ENCODE measurements at regions not wholly inside any gene's neighbourhood (a gene's known extent, or its start where the extent isn't known, plus 50 kb on each side); places are given as distances from the start of the nearest gene placed in this dataset.

DNA sequence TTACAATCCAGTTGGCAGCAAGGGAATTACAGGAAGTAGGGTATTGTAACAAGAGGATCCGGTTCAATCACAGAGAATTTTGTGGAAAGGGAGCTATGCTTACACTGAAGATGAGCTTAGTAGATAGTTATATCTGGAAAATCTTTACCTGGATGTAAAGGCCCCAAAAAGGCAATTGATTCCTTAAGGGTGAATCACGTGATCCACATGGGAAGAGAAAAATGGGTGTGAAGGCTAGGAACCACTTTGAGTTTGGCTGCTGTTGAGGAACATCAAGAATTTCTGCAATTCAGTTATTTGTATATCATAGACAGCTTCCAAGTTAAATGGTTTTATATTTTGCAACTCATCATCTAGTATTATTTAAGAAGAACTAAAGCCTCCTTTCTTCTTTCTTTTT is 194.0 kb upstream of the ARHGAP24 start:
- DNase-seq (ENCODE audit: low read depth), result no peak
- TF ChIP-seq, protein P1, sequence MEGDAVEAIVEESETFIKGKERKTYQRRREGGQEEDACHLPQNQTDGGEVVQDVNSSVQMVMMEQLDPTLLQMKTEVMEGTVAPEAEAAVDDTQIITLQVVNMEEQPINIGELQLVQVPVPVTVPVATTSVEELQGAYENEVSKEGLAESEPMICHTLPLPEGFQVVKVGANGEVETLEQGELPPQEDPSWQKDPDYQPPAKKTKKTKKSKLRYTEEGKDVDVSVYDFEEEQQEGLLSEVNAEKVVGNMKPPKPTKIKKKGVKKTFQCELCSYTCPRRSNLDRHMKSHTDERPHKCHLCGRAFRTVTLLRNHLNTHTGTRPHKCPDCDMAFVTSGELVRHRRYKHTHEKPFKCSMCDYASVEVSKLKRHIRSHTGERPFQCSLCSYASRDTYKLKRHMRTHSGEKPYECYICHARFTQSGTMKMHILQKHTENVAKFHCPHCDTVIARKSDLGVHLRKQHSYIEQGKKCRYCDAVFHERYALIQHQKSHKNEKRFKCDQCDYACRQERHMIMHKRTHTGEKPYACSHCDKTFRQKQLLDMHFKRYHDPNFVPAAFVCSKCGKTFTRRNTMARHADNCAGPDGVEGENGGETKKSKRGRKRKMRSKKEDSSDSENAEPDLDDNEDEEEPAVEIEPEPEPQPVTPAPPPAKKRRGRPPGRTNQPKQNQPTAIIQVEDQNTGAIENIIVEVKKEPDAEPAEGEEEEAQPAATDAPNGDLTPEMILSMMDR (IDR thresholded peaks at IDR 0.05; ENCODE audit: insufficient read depth, low read depth, low read length), result no peak
- H3K36me3 ChIP-seq (ENCODE audit: control insufficient read depth, insufficient read depth, low read length), result no peaks in the 10 kb centered on the region
- ChIA-PET CTCF (no interaction called here), POLR2A (no interaction called here)
- H3K27me3 ChIP-seq (ENCODE audit: control insufficient read depth, insufficient read depth, low read length), result no peaks in the 10 kb centered on the region
- no peak overlapping the region for H3K4me3 ChIP-seq (ENCODE audit: low read depth, low read length)

DNA sequence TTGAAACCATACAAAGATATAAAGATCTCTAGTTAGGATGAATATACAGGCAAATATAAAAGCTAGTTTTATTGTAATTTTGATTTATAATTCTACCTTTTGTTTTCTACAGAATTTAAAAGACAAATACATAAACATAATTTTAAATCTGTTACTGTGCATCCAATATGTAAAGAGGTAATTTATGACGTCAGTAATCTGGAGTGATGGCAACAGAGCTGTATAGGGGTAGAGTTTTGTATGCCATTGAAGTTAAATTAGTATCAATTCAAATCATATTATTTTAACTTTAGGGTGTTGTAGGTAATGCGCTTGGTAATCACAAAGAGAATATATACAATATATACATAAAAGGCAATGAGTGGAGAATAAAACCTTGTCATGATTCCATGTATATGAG is 183.7 kb upstream of the ARHGAP24 start:
- TF ChIP-seq, protein P1 (IDR thresholded peaks at IDR 0.05; ENCODE audit: insufficient read depth, low read depth, low read length), result no peak
- H3K27me3 ChIP-seq (ENCODE audit: control insufficient read depth, insufficient read depth, low read length), result no peaks in the 10 kb centered on the region
- POLR2A ChIA-PET, result no interaction called here

DNA sequence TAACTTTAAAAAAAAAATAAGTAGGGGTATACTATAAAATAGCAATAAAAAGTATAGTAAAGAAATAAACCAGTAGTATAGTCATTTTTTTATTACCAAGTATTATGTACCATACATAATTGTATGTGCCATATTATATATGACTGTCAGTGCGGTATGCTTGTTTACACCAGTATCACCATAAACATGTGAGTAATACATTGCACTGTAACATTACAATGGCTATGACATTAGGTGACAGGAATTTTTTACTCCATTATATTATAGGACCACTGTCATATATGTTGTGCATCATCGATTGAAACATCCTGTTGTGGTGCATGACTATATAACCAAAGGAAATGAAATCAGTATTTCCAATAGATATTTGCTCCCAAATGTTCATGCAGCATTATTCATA is 176.9 kb upstream of the ARHGAP24 start:
- Histone ChIP-seq H3K36me3 (ENCODE audit: control insufficient read depth, insufficient read depth, low read length) (no peaks in the 10 kb centered on the region), H3K27me3 (ENCODE audit: control insufficient read depth, insufficient read depth, low read length) (no peaks in the 10 kb centered on the region), H3K4me3 (ENCODE audit: low read depth, low read length) (no peak overlapping the region)
- ChIA-PET CTCF (no interaction called here), POLR2A (no interaction called here)
- TF ChIP-seq, protein P1 (IDR thresholded peaks at IDR 0.05; ENCODE audit: insufficient read depth, low read depth, low read length), result no peak
- DNase-seq (ENCODE audit: low read depth), result no peak

More for the DNA sequence above, 183.7 kb upstream of the ARHGAP24 start:
- H3K36me3 ChIP-seq (ENCODE audit: control insufficient read depth, insufficient read depth, low read length), result no peaks in the 10 kb centered on the region
- no peak for DNase-seq (ENCODE audit: low read depth)
- H3K4me3 ChIP-seq (ENCODE audit: low read depth, low read length), result no peak overlapping the region
- CTCF ChIA-PET, result no interaction called here

DNA sequence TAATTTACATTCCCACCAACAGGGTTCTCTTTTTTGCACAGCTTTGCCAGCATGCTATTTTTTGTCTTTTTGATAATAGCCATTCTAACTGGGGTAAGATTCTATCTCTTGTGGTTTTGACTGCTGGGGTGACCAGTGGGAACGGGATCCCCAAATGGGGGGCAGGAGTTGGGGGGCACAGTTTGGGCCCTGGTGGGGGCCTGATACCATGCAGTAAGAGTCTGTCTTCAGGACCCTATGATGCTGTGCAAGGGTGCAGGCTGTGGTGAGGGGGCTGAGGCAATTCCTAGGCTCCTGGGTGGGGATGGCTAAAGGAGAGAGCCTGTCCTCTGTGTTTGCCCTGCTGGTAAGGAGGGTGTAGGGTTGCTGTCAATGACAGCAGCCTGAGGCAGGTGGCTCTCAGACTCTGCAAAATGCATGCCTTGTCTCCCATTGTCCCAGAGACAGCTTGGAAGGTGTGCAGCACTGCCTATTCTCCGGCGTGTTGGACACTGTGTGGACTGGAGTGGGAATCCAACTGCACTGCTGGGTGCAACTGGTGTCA is 172.7 kb upstream of the ARHGAP24 start:
- no peaks in the 10 kb centered on the region for H3K27me3 ChIP-seq (ENCODE audit: control insufficient read depth, insufficient read depth, low read length)
- CTCF ChIA-PET, result no interaction called here
- TF ChIP-seq, protein P1 (IDR thresholded peaks at IDR 0.05; ENCODE audit: insufficient read depth, low read depth, low read length), result no peak
- DNase-seq (ENCODE audit: low read depth), result no peak
- no peaks in the 10 kb centered on the region for H3K36me3 ChIP-seq (ENCODE audit: control insufficient read depth, insufficient read depth, low read length)
- POLR2A ChIA-PET, result no interaction called here
- H3K4me3 ChIP-seq (ENCODE audit: low read depth, low read length), result no peak overlapping the region

DNA sequence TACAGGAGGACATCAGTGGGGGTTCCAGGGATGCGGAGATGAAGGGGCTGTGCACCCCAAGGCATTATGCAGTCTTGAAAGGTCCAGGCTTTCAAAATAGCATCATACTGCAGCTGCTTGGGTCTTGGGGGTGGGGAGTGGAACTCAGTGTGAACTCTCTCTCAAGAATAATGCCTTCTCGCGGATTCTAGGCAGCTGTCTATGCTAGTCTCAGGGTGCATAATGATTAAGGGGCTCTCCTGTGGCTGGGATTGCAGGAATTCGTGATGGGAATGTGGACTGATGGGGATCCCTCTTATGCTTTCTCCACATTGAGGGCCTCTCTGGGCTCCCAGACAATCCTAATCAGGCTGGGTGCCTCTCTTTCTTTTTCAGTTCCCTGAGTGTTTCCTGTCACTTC is 172.2 kb upstream of the ARHGAP24 start:
- H3K4me3 ChIP-seq (ENCODE audit: low read depth, low read length), result no peak overlapping the region
- no peaks in the 10 kb centered on the region for H3K36me3 ChIP-seq (ENCODE audit: control insufficient read depth, insufficient read depth, low read length)
- DNase-seq (ENCODE audit: low read depth), result no peak
- TF ChIP-seq, protein P1 (IDR thresholded peaks at IDR 0.05; ENCODE audit: insufficient read depth, low read depth, low read length), result no peak
- ChIA-PET POLR2A (no interaction called here), CTCF (no interaction called here)
- H3K27me3 ChIP-seq (ENCODE audit: control insufficient read depth, insufficient read depth, low read length), result no peaks in the 10 kb centered on the region
